B cell (primary cell): ENCODE measurements at regions not wholly inside any gene's neighbourhood (a gene's known extent, or its start where the extent isn't known, plus 50 kb on each side); places are given as distances from the start of the nearest gene placed in this dataset.
A peak's percentile ranks its signal among the peaks of the same experiment; 100 is the strongest.

Experiments
- ATAC-seq: fragments of 200-7000 bp; cut with Tn5 transposase; one replicate; pipeline ENCODE4 v1.10.0; 2021; ENCODE audit warnings: low read depth, mild to moderate bottlenecking, moderate number of reproducible peaks, moderate library complexity
- CTCF ChIA-PET: fragments of 350-600 bp; sonication (Branson Sonifier 250); formaldehyde crosslinking; loops from one replicate; lab custom pipeline; 2021; ENCODE audit warnings: antibody characterized with exemption, inconsistent platforms; lab: Charles Lee
- POLR2A ChIA-PET: fragments of 350-600 bp; sonication (Branson Sonifier 250); formaldehyde crosslinking; loops from one replicate; lab custom pipeline; 2021; ENCODE audit warnings: antibody characterized with exemption; lab: Charles Lee
- DNase-seq: peaks from one replicate; pipeline ENCODE4 v3.0.0; 2013
- H2AFZ ChIP-seq: 2 replicates; pipeline ENCODE4 v1.6.1; 2012; ENCODE audit warnings: mild to moderate bottlenecking, low read depth, low read length; ENCODE audit not compliant: insufficient read depth, poor library complexity, severe bottlenecking
- H3K27ac ChIP-seq, 2 donors: 1 replicate in 1 of 2; 2 replicates in 1 of 2; pipeline ENCODE4 v1.5.1; 2012 to 2013; ENCODE audit warnings: low read length in 2 of 2, mild to moderate bottlenecking in 2 of 2, moderate library complexity in 1 of 2
- H3K27me3 ChIP-seq, 4 experiments: fragments of 200-600 bp in 1 of 4; sonication (generic) in 1 of 4; replicated peaks in 1 of 4; 1 replicate in 2 of 4; 2 replicates in 2 of 4; pipeline versions ENCODE4 v1.6.1 to v1.7.0; 2013 to 2016; ENCODE audit warnings: low read length in 3 of 4, mild to moderate bottlenecking in 2 of 4, mixed read lengths in 1 of 4, moderate library complexity in 1 of 4; ENCODE audit not compliant: insufficient read depth in 4 of 4, control insufficient read depth in 3 of 4; ENCODE audit errors: control extremely low read depth in 1 of 4
- H3K36me3 ChIP-seq, 2 experiments: replicated peaks in 1 of 2; 1 replicate in 1 of 2; 2 replicates in 1 of 2; pipeline versions ENCODE4 v1.6.1 to v1.7.1; 2013; ENCODE audit warnings: low read length in 1 of 2; ENCODE audit not compliant: insufficient read depth in 2 of 2, control insufficient read depth in 1 of 2; ENCODE audit errors: control extremely low read depth in 1 of 2, extremely low read depth in 1 of 2
- H3K4me1 ChIP-seq, 2 donors: fragments of 200-600 bp in 1 of 2; sonication (generic) in 1 of 2; 1 replicate in 1 of 2; 2 replicates in 1 of 2; pipeline versions ENCODE4 v1.5.1 to v1.6.1; 2013 to 2017; ENCODE audit warnings: low read length in 2 of 2; ENCODE audit not compliant: control insufficient read depth in 2 of 2, insufficient read depth in 2 of 2
- H3K4me2 ChIP-seq: replicated peaks from 2 replicates; pipeline ENCODE3; 2012; ENCODE audit warnings: mild to moderate bottlenecking, low read depth, low read length; ENCODE audit not compliant: poor library complexity, severe bottlenecking
- H3K4me3 ChIP-seq, 5 experiments: fragments of 200-600 bp in 1 of 5; sonication (generic) in 1 of 5; 1 replicate in 3 of 5; 2 replicates in 2 of 5; pipeline versions ENCODE4 v1.5.1 to v1.7.0; 2011 to 2016; ENCODE audit warnings: low read length in 4 of 5, mild to moderate bottlenecking in 4 of 5, low read depth in 2 of 5, control low read depth in 1 of 5, moderate library complexity in 1 of 5; ENCODE audit not compliant: insufficient read depth in 1 of 5; ENCODE audit errors: control extremely low read depth in 1 of 5, extremely low read depth in 1 of 5
- H3K79me2 ChIP-seq: fragments of 200-600 bp; sonication (generic); one replicate; pipeline ENCODE4 v1.6.0; 2016; ENCODE audit warnings: low read length; ENCODE audit not compliant: control insufficient read depth, insufficient read depth
- H3K9ac ChIP-seq: fragments of 200-600 bp; sonication (generic); 2 replicates; pipeline ENCODE4 v1.6.1; 2017; ENCODE audit warnings: mild to moderate bottlenecking, low read length, moderate library complexity
- H3K9me3 ChIP-seq, 3 donors: one replicate each; pipeline versions ENCODE4 v1.6.1 to v1.7.1; 2013; ENCODE audit warnings: low read length in 2 of 3; ENCODE audit not compliant: control insufficient read depth in 2 of 3, insufficient read depth in 1 of 3; ENCODE audit errors: control extremely low read depth in 1 of 3
- H4K20me1 ChIP-seq: 2 replicates; pipeline ENCODE4 v1.6.0; 2012; ENCODE audit warnings: mild to moderate bottlenecking, low read length; ENCODE audit not compliant: insufficient read depth, control insufficient read depth, poor library complexity, severe bottlenecking
- H3K27ac Mint-ChIP-seq: one replicate; pipeline ENCODE4 v1.8.0; 2021; ENCODE audit warnings: mixed read lengths
- H3K27me3 Mint-ChIP-seq: one replicate; pipeline ENCODE4 v1.8.0; 2021; ENCODE audit warnings: mixed read lengths
- H3K4me1 Mint-ChIP-seq: one replicate; pipeline ENCODE4 v1.8.0; 2021; ENCODE audit warnings: mixed read lengths
- H3K4me3 Mint-ChIP-seq: one replicate; pipeline ENCODE4 v1.8.0; 2021; ENCODE audit warnings: mixed read lengths
- H3K9me3 Mint-ChIP-seq: one replicate; pipeline ENCODE4 v1.8.0; 2022; ENCODE audit warnings: mixed read lengths; ENCODE audit not compliant: insufficient read depth
- CTCF ChIP-seq: fragments of 200-600 bp; IDR thresholded peaks from one replicate; pipeline ENCODE4 v1.8.0; 2022; ENCODE audit warnings: antibody characterized with exemption, mild to moderate bottlenecking
- EZH2 ChIP-seq: IDR thresholded peaks from 2 replicates; pipeline ENCODE4 v1.6.1; 2012; ENCODE audit warnings: borderline replicate concordance, low read depth, mild to moderate bottlenecking, moderate library complexity, low read length; ENCODE audit not compliant: insufficient read depth, poor library complexity, severe bottlenecking
- WGBS: methylation state at CpG from one replicate; pipeline ENCODE4 v1.1.5; 2013; ENCODE audit warnings: missing lambda C conversion rate; ENCODE audit not compliant: insufficient coverage; 5-methylcytosine and 5-hydroxymethylcytosine counted together
- intact Hi-C: fragments of 100-400 bp; cut with micrococcal nuclease; formaldehyde crosslinking; loops from one replicate; pipeline ENCODE4 v1.10.0; 2022

- H3K4me1 Mint-ChIP-seq, result peaks cover 43% of the 10 kb centered on the region
- Histone ChIP-seq H3K4me1 (peaks cover 22 to 30% of the 10 kb centered on the region in 2 donors), H3K27me3 (peaks cover 0 to 2% (median 0%) of the 10 kb centered on the region in 4 experiments), H3K27ac (no peak overlapping the region), H3K36me3 (no peaks in the 10 kb centered on the region), H3K4me2 (no peak overlapping the region), H3K9ac (no peak overlapping the region), H4K20me1 (no peaks in the 10 kb centered on the region), H3K9me3 (peaks cover 2 to 4% (median 3%) of the 10 kb centered on the region in 3 donors), H3K4me3 (no peak overlapping the region), H3K79me2 (no peaks in the 10 kb centered on the region), H2AFZ (no peak overlapping the region)
- H3K27ac Mint-ChIP-seq, result peak overlapping the region; percentile 4
- peaks cover 15% of the 10 kb centered on the region for H3K27me3 Mint-ChIP-seq
- ChIA-PET CTCF (interaction anchor here (1.1 to 3.0 kb wide), 3 partner anchors 10 to 179 kb away, joined by 3 to 9 read pairs (median 6); no protein-coding TSS in a partner anchor), POLR2A (no interaction called here)
- DNase-seq, result no peak
- H3K9me3 Mint-ChIP-seq, result peaks cover 5% of the 10 kb centered on the region
- H3K4me3 Mint-ChIP-seq, result no peak overlapping the region
- no peak for TF ChIP-seq CTCF
- TF ChIP-seq EZH2, result no peak
- WGBS, result 76% methylated on average over 4 of the region's 4 CpGs
- ATAC-seq, result no peak
- intact Hi-C loops, result loop anchor here (10.0 kb wide), 1 partner anchor 54 kb away; no protein-coding TSS in a partner anchor
These were observed 182.0 kb downstream of the CAND1 start for GRCh38 chr12:67451206-67451605.

- H3K27ac Mint-ChIP-seq, result peak overlapping the region; percentile 47
These were observed 183.1 kb downstream of the CAND1 start for GRCh38 chr12:67452119-67452805.

More at GRCh38 chr12:67452119-67452805, 183.1 kb downstream of the CAND1 start:
- no peak for TF ChIP-seq EZH2
- no peak for TF ChIP-seq CTCF
- Mint-ChIP-seq H3K27me3 (peaks cover 17% of the 10 kb centered on the region), H3K4me1 (peaks cover 43% of the 10 kb centered on the region), H3K9me3 (peaks cover 5% of the 10 kb centered on the region), H3K4me3 (peak overlapping the region; percentile 11)
- H4K20me1 ChIP-seq, result no peaks in the 10 kb centered on the region
- ChIA-PET POLR2A (interaction anchor here (0.7 kb wide), 1 partner anchor 172 kb away, joined by 4 read pairs; no protein-coding TSS in a partner anchor), CTCF (interaction anchor here (0.7 to 3.0 kb wide), 5 partner anchors 11 to 490 kb away, joined by 3 to 9 read pairs (median 4); no protein-coding TSS in a partner anchor)
- H3K4me2 ChIP-seq, result peak overlapping the region; percentile 20
- peaks cover 0 to 2% (median 0%) of the 10 kb centered on the region in 4 experiments for H3K27me3 ChIP-seq
- peak; percentile 50 for DNase-seq
- no peak overlapping the region for H2AFZ ChIP-seq
- no peaks in the 10 kb centered on the region for H3K79me2 ChIP-seq
- peak; percentile 52 for ATAC-seq
- H3K4me1 ChIP-seq, result peaks cover 22 to 30% of the 10 kb centered on the region in 2 donors
- peaks cover 2 to 4% (median 3%) of the 10 kb centered on the region in 3 donors for H3K9me3 ChIP-seq
- H3K9ac ChIP-seq, result no peak overlapping the region
- H3K27ac ChIP-seq, result no peak overlapping the region
- H3K4me3 ChIP-seq, result no peak overlapping the region
- 17% methylated on average over 3 of the region's 7 CpGs for WGBS
- H3K36me3 ChIP-seq, result no peaks in the 10 kb centered on the region
- intact Hi-C loops, result loop anchor here (10.0 kb wide), 1 partner anchor 53 kb away; no protein-coding TSS in a partner anchor
